ENCODE measurements at regions not wholly inside any gene's neighbourhood (a gene's known extent, or its start where the extent isn't known, plus 50 kb on each side); places are given as distances from the start of the nearest gene placed in this dataset.

GRCh38 chr5:58127255-58128220, 332.3 kb downstream of the PLK2 start:
- H3K9me3 ChIP-seq (ENCODE audit: insufficient read depth, low read depth, low read length) = no peaks in the 10 kb centered on the region
- Mint-ChIP-seq H3K27me3 (ENCODE audit: low read depth, unreplicated experiment) (no peaks in the 10 kb centered on the region), H3K27ac (ENCODE audit: unreplicated experiment) (no peak overlapping the region), H3K36me3 (ENCODE audit: low read depth, unreplicated experiment) (no peaks in the 10 kb centered on the region), H3K4me3 (ENCODE audit: unreplicated experiment) (no peak overlapping the region), H3K9me3 (ENCODE audit: unreplicated experiment) (no peaks in the 10 kb centered on the region), H3K4me1 (ENCODE audit: low read depth, unreplicated experiment) (no peaks in the 10 kb centered on the region)
- DNase-seq (ENCODE audit: low read depth) = no peak
- H3K4me2 ChIP-seq (ENCODE audit: low read length) = no peak overlapping the region
- no peaks in the 10 kb centered on the region for H3K79me2 ChIP-seq (ENCODE audit: insufficient read depth, low read length)
- H3K4me1 ChIP-seq (ENCODE audit: insufficient read depth, low read length) = no peaks in the 10 kb centered on the region
- no peaks in the 10 kb centered on the region for H4K20me1 ChIP-seq (ENCODE audit: insufficient read depth, low read length)
- TF ChIP-seq EZH2 (IDR thresholded peaks at IDR 0.05; ENCODE audit: insufficient read depth, low read length) = no peak
- TF ChIP-seq, protein P1, sequence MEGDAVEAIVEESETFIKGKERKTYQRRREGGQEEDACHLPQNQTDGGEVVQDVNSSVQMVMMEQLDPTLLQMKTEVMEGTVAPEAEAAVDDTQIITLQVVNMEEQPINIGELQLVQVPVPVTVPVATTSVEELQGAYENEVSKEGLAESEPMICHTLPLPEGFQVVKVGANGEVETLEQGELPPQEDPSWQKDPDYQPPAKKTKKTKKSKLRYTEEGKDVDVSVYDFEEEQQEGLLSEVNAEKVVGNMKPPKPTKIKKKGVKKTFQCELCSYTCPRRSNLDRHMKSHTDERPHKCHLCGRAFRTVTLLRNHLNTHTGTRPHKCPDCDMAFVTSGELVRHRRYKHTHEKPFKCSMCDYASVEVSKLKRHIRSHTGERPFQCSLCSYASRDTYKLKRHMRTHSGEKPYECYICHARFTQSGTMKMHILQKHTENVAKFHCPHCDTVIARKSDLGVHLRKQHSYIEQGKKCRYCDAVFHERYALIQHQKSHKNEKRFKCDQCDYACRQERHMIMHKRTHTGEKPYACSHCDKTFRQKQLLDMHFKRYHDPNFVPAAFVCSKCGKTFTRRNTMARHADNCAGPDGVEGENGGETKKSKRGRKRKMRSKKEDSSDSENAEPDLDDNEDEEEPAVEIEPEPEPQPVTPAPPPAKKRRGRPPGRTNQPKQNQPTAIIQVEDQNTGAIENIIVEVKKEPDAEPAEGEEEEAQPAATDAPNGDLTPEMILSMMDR (IDR thresholded peaks at IDR 0.05; ENCODE audit: insufficient read depth, low read depth, low read length) = no peak
- no peak for FAIRE-seq
- no peak overlapping the region for H3K4me3 ChIP-seq (ENCODE audit: insufficient read depth, low read depth, low read length)
- no peak overlapping the region for H3K27ac ChIP-seq (ENCODE audit: low read depth, low read length)
- no peaks in the 10 kb centered on the region for H3K36me3 ChIP-seq (ENCODE audit: insufficient read depth, low read length)
- H3K27me3 ChIP-seq (ENCODE audit: insufficient read depth, low read length) = no peaks in the 10 kb centered on the region
- H2AFZ ChIP-seq (ENCODE audit: low read depth, low read length) = peak overlapping the region; percentile 39
- no peak overlapping the region for H3K9ac ChIP-seq (ENCODE audit: low read length)

GRCh38 chr5:58123501-58123900, 336.4 kb downstream of the PLK2 start:
- Histone ChIP-seq H3K9ac (ENCODE audit: low read length) (no peak overlapping the region), H3K4me1 (ENCODE audit: insufficient read depth, low read length) (no peaks in the 10 kb centered on the region), H3K27ac (ENCODE audit: low read depth, low read length) (no peak overlapping the region), H3K9me3 (ENCODE audit: insufficient read depth, low read depth, low read length) (no peaks in the 10 kb centered on the region), H2AFZ (ENCODE audit: low read depth, low read length) (no peak overlapping the region), H3K27me3 (ENCODE audit: insufficient read depth, low read length) (no peaks in the 10 kb centered on the region), H3K4me3 (ENCODE audit: insufficient read depth, low read depth, low read length) (no peak overlapping the region), H3K36me3 (ENCODE audit: insufficient read depth, low read length) (no peaks in the 10 kb centered on the region), H3K79me2 (ENCODE audit: insufficient read depth, low read length) (no peaks in the 10 kb centered on the region), H4K20me1 (ENCODE audit: insufficient read depth, low read length) (no peaks in the 10 kb centered on the region), H3K4me2 (ENCODE audit: low read length) (no peak overlapping the region)
- H3K9me3 Mint-ChIP-seq (ENCODE audit: unreplicated experiment) = no peaks in the 10 kb centered on the region
- DNase-seq (ENCODE audit: low read depth) (no peak), FAIRE-seq (no peak)
- H3K27me3 Mint-ChIP-seq (ENCODE audit: low read depth, unreplicated experiment) = no peaks in the 10 kb centered on the region
- H3K4me1 Mint-ChIP-seq (ENCODE audit: low read depth, unreplicated experiment) = no peaks in the 10 kb centered on the region
- H3K27ac Mint-ChIP-seq (ENCODE audit: unreplicated experiment) = no peak overlapping the region
- no peak overlapping the region for H3K4me3 Mint-ChIP-seq (ENCODE audit: unreplicated experiment)
- TF ChIP-seq, protein P1 (IDR thresholded peaks at IDR 0.05; ENCODE audit: insufficient read depth, low read depth, low read length) = no peak
- TF ChIP-seq EZH2 (IDR thresholded peaks at IDR 0.05; ENCODE audit: insufficient read depth, low read length) = no peak
- no peaks in the 10 kb centered on the region for H3K36me3 Mint-ChIP-seq (ENCODE audit: low read depth, unreplicated experiment)
